ENCODE measurements at regions not wholly inside any gene's neighbourhood (a gene's known extent, or its start where the extent isn't known, plus 50 kb on each side); places are given as distances from the start of the nearest gene placed in this dataset.

DNA sequence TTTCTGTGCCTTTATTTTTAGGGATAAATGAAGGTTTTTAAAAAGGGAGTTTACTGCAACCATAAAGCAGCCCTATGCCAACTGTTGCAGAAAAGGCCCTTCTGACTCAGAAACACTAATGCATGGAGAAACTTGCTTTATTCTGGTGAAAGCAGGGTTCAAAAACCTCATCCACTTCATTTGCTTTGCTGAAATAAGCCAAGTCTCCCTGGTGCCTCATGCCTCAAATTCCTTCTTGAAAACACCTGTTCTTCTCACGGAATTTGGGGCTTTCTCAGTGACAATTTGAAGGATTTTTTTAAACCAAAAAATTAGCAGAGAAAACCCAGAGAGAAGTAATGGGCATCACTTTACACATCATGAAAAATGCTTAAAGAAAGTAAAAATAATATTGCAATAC lies 349.0 kb downstream of the PCDH7 start:
- intact Hi-C loops (cut with DNase I): no loop called here
- Histone ChIP-seq H3K4me3 (no peak overlapping the region), H3K4me1 (no peaks in the 10 kb centered on the region), H3K36me3 (no peaks in the 10 kb centered on the region), H3K27me3 (no peaks in the 10 kb centered on the region), H3K27ac (no peak overlapping the region), H3K9me3 (no peaks in the 10 kb centered on the region)
- ATAC-seq (no peak), DNase-seq (no peak)
- TF ChIP-seq, protein P1, sequence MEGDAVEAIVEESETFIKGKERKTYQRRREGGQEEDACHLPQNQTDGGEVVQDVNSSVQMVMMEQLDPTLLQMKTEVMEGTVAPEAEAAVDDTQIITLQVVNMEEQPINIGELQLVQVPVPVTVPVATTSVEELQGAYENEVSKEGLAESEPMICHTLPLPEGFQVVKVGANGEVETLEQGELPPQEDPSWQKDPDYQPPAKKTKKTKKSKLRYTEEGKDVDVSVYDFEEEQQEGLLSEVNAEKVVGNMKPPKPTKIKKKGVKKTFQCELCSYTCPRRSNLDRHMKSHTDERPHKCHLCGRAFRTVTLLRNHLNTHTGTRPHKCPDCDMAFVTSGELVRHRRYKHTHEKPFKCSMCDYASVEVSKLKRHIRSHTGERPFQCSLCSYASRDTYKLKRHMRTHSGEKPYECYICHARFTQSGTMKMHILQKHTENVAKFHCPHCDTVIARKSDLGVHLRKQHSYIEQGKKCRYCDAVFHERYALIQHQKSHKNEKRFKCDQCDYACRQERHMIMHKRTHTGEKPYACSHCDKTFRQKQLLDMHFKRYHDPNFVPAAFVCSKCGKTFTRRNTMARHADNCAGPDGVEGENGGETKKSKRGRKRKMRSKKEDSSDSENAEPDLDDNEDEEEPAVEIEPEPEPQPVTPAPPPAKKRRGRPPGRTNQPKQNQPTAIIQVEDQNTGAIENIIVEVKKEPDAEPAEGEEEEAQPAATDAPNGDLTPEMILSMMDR (IDR thresholded peaks at IDR 0.05): no peak

DNA sequence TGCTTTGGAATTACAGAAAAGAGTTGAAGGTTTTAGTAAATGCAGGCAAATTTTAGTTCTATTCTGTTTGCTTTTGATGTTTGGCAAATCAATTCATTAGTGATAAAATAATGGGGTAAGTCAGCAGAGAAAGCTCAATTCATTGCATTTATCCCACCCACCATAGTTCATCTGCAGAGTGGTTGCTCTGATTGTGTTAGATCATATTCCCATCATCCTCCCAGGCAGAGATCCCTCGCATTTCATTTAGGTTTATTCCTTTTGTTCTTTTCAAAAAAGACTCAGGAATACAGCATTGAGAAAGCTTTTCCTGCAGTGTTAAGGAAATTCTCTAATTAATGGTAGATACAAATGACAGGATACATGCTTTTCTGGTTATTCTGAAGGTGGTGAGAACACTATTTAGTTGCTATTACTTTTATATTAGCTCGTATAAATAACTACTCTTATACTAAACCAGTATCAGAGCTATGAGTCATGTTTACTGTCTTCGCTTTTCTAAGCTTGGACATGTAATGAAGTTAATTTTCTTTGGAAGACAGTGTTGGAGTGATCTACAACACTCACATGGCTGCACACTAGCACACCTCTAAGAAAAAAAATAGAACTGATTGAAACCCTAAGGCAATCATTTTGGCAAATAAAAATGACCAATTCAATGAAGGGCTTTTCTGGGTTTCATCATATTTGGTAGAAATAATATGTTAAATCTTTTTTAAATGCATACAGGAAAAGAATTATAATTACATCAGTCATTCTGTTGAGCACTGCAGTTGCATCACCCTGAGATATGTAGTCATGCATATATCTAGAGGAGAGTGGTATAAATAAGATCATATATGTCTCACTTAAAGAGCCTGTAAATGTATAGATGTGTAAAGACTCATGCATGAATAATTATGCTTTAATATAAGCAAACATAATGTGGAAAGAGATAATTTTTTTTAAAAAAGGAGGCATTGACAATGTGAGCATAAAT lies 351.6 kb downstream of the PCDH7 start:
- DNase-seq (no peak), ATAC-seq (no peak)
- H3K4me1 ChIP-seq: no peaks in the 10 kb centered on the region
- TF ChIP-seq, protein P1 (IDR thresholded peaks at IDR 0.05): no peak
- H3K4me3 ChIP-seq: no peak overlapping the region
- H3K36me3 ChIP-seq: no peaks in the 10 kb centered on the region
- no peak overlapping the region for H3K27ac ChIP-seq
- intact Hi-C loops (cut with DNase I): no loop called here
- no peaks in the 10 kb centered on the region for H3K27me3 ChIP-seq
- H3K9me3 ChIP-seq: no peaks in the 10 kb centered on the region

- Histone ChIP-seq H3K9me3 (no peaks in the 10 kb centered on the region), H3K4me3 (no peak overlapping the region), H3K27ac (no peak overlapping the region), H3K4me1 (no peaks in the 10 kb centered on the region), H3K36me3 (no peaks in the 10 kb centered on the region), H3K27me3 (no peaks in the 10 kb centered on the region)
- TF ChIP-seq, protein P1 (IDR thresholded peaks at IDR 0.05): no peak
- intact Hi-C loops (cut with DNase I): no loop called here
- no peak for DNase-seq
- no peak for ATAC-seq
Measured at GRCh38 chr4:31075969-31076368, 355.8 kb downstream of the PCDH7 start.

- TF ChIP-seq, protein P1 (IDR thresholded peaks at IDR 0.05): no peak
- DNase-seq (no peak), ATAC-seq (no peak)
- no peaks in the 10 kb centered on the region for H3K4me1 ChIP-seq
- H3K9me3 ChIP-seq: no peaks in the 10 kb centered on the region
- no peak overlapping the region for H3K27ac ChIP-seq
- H3K27me3 ChIP-seq: no peaks in the 10 kb centered on the region
- intact Hi-C loops (cut with DNase I): no loop called here
- no peaks in the 10 kb centered on the region for H3K36me3 ChIP-seq
- no peak overlapping the region for H3K4me3 ChIP-seq
Measured at GRCh38 chr4:31078661-31079060, 358.5 kb downstream of the PCDH7 start.

DNA sequence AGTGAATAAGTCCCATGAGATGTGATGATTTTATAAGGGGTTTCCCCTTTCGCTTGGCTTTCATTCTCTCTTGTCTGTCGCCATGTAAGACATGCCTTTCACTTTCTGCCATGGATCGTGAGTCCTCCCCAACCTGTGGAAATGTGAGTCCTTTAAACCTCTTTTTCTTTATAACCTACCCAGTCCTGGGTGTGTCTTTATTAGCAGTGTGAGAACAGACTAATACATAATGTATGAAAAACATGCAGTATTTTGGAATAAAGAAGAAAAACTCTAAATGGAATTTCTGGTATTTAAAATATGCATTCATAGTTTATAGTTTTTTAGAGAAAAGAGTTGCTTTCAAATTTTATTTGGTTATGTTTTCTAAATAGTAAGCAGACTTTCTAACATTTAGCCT lies 360.7 kb downstream of the PCDH7 start:
- intact Hi-C loops (cut with DNase I): no loop called here
- H3K36me3 ChIP-seq: no peaks in the 10 kb centered on the region
- no peak overlapping the region for H3K4me3 ChIP-seq
- TF ChIP-seq, protein P1 (IDR thresholded peaks at IDR 0.05): no peak
- H3K9me3 ChIP-seq: no peaks in the 10 kb centered on the region
- no peak for ATAC-seq
- no peak overlapping the region for H3K27ac ChIP-seq
- H3K27me3 ChIP-seq: no peaks in the 10 kb centered on the region
- H3K4me1 ChIP-seq: no peaks in the 10 kb centered on the region
- no peak for DNase-seq
